Testis (tissue), 2 donors: ENCODE measurements at regions not wholly inside any gene's neighbourhood (a gene's known extent, or its start where the extent isn't known, plus 50 kb on each side); places are given as distances from the start of the nearest gene placed in this dataset.

Source experiments
- DNase-seq: peaks from one replicate; pipeline ENCODE4 v3.0.0-alpha.2; 2019
- H3K27ac ChIP-seq, 2 donors: fragments of 200-600 bp; sonication (generic); one replicate each; pipeline ENCODE4 v1.5.1; 2019
- H3K27me3 ChIP-seq: fragments of 200-600 bp; sonication (generic); one replicate; pipeline ENCODE4 v1.5.1; 2019
- H3K36me3 ChIP-seq: fragments of 200-600 bp; sonication (generic); one replicate; pipeline ENCODE4 v1.5.1; 2017; ENCODE audit warnings: low read depth; ENCODE audit errors: missing control alignments
- H3K4me1 ChIP-seq: fragments of 200-600 bp; sonication (generic); one replicate; pipeline ENCODE4 v1.5.1; 2019
- H3K4me3 ChIP-seq, 2 donors: fragments of 200-600 bp; sonication (generic); one replicate each; pipeline ENCODE4 v1.5.1; 2017 to 2019
- H3K9me3 ChIP-seq: fragments of 200-600 bp; sonication (generic); one replicate; pipeline ENCODE4 v1.5.1; 2017
- POLR2A ChIP-seq: fragments of 450-650 bp; IDR thresholded peaks from one replicate; pipeline ENCODE4 v1.6.1; 2017; ENCODE audit warnings: antibody characterized with exemption, mild to moderate bottlenecking, moderate library complexity
- WGBS, 2 donors: methylation state at CpG; one replicate each; pipeline ENCODE4 v1.1.5; 2018; 5-methylcytosine and 5-hydroxymethylcytosine counted together
- intact Hi-C: fragments of 100-400 bp; cut with DNase I; formaldehyde crosslinking; loops from one replicate; pipeline ENCODE4 v1.15.1; 2023; ENCODE audit warnings: low total_unique reads
- TF ChIP-seq, protein P1 (sequence below), 3 experiments: fragments of 450-650 bp in 2 of 3; fragments of 200-600 bp in 1 of 3; sonication (generic) in 1 of 3; IDR thresholded peaks; one replicate each; pipeline ENCODE4 v1.5.1; 2016 to 2019; ENCODE audit warnings: antibody characterized with exemption in 3 of 3, mild to moderate bottlenecking in 2 of 3, moderate library complexity in 1 of 3

- DNase-seq: no peak
- Histone ChIP-seq H3K27ac (no peak overlapping the region), H3K4me1 (no peaks in the 10 kb centered on the region), H3K9me3 (no peaks in the 10 kb centered on the region), H3K27me3 (no peaks in the 10 kb centered on the region), H3K36me3 (no peaks in the 10 kb centered on the region), H3K4me3 (no peak overlapping the region)
- no peak for TF ChIP-seq POLR2A
- TF ChIP-seq, protein P1, sequence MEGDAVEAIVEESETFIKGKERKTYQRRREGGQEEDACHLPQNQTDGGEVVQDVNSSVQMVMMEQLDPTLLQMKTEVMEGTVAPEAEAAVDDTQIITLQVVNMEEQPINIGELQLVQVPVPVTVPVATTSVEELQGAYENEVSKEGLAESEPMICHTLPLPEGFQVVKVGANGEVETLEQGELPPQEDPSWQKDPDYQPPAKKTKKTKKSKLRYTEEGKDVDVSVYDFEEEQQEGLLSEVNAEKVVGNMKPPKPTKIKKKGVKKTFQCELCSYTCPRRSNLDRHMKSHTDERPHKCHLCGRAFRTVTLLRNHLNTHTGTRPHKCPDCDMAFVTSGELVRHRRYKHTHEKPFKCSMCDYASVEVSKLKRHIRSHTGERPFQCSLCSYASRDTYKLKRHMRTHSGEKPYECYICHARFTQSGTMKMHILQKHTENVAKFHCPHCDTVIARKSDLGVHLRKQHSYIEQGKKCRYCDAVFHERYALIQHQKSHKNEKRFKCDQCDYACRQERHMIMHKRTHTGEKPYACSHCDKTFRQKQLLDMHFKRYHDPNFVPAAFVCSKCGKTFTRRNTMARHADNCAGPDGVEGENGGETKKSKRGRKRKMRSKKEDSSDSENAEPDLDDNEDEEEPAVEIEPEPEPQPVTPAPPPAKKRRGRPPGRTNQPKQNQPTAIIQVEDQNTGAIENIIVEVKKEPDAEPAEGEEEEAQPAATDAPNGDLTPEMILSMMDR (IDR thresholded peaks at IDR 0.05): no peak
- WGBS, 2 donors: 82 to 84% methylated on average over 2 of the region's 2 CpGs
- intact Hi-C loops: no loop called here
Measured at GRCh38 chr6:56798163-56798562, 155.5 kb upstream of the DST start.

DNA sequence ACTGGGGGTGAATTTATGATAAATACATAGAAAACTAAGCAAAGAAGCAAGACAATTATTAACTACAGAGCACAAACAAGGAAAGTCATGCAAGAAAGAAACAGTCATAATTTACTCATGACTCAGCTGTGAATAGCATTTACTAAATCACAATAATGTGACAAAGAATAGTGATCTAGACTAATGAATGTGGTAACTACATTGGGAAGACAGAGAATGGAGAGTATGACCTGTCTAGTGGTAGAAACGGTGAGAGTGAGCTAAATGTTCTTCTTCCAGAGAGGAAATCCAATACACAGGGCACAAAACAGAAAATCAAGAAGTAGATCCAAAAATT lies 153.5 kb upstream of the DST start:
- intact Hi-C loops: no loop called here
- Histone ChIP-seq H3K4me3 (no peak overlapping the region), H3K4me1 (no peaks in the 10 kb centered on the region), H3K36me3 (no peaks in the 10 kb centered on the region), H3K9me3 (no peaks in the 10 kb centered on the region), H3K27ac (no peak overlapping the region), H3K27me3 (no peaks in the 10 kb centered on the region)
- WGBS, 2 donors: 87 to 97% methylated on average over 1 of the region's 1 CpG
- TF ChIP-seq, protein P1 (IDR thresholded peaks at IDR 0.05): no peak
- TF ChIP-seq POLR2A: no peak
- no peak for DNase-seq

- Histone ChIP-seq H3K9me3 (no peaks in the 10 kb centered on the region), H3K4me3 (no peak overlapping the region), H3K36me3 (no peaks in the 10 kb centered on the region), H3K27ac (no peak overlapping the region), H3K27me3 (no peaks in the 10 kb centered on the region), H3K4me1 (no peaks in the 10 kb centered on the region)
- intact Hi-C loops: no loop called here
- TF ChIP-seq POLR2A: no peak
- TF ChIP-seq, protein P1 (IDR thresholded peaks at IDR 0.05): no peak
- WGBS, 2 donors: 82 to 94% methylated on average over 6 of the region's 6 CpGs
- DNase-seq: no peak
Measured at GRCh38 chr6:56795466-56796195, 152.9 kb upstream of the DST start.

DNA sequence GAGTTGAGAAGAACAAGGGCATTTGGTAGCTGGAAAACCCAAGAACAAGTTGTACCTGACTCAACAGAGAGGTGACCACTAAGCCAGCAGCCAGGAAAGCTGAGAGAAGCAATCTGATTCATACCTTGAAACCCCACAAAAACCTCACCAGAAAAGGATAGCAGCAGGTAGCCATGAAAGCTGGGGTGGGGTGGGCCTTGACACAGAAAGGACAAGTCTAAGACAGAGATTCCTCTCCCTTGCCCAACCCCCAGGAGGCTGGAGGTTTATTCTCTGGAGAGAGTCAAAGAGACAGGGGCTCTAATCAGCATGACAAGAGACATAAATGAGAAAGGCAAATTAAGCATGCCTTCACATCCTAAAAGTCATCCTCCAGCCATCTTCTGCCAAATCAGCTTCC lies 151.7 kb upstream of the DST start:
- H3K9me3 ChIP-seq: no peaks in the 10 kb centered on the region

More for the DNA sequence above, 151.7 kb upstream of the DST start:
- Histone ChIP-seq H3K36me3 (no peaks in the 10 kb centered on the region), H3K4me1 (no peaks in the 10 kb centered on the region), H3K4me3 (no peak overlapping the region), H3K27me3 (no peaks in the 10 kb centered on the region), H3K27ac (no peak overlapping the region)
- no peak for TF ChIP-seq POLR2A
- TF ChIP-seq, protein P1 (IDR thresholded peaks at IDR 0.05): no peak
- no peak for DNase-seq
- intact Hi-C loops: no loop called here
